OCI-LY1 (cell line): ENCODE measurements at regions not wholly inside any gene's neighbourhood (a gene's known extent, or its start where the extent isn't known, plus 50 kb on each side); places are given as distances from the start of the nearest gene placed in this dataset.

Experiments
- H2AFZ ChIP-seq: fragments of 200-600 bp; sonication (generic), shearing (Covaris generic); 2 replicates; pipeline ENCODE4 v1.6.0; 2014; ENCODE audit warnings: antibody characterized with exemption, mild to moderate bottlenecking, low read length
- H3F3A ChIP-seq: fragments of 200-600 bp; sonication (generic), shearing (Covaris generic); 2 replicates; pipeline ENCODE4 v1.6.0; 2014; ENCODE audit warnings: mild to moderate bottlenecking, antibody characterized with exemption, low read length, moderate library complexity; ENCODE audit not compliant: insufficient read depth
- H3K27ac ChIP-seq: fragments of 200-600 bp; sonication (generic); 2 replicates; pipeline ENCODE4 v1.5.1; 2014; ENCODE audit warnings: low read length, mixed run types, mild to moderate bottlenecking, low read depth; ENCODE audit not compliant: poor library complexity, severe bottlenecking
- H3K27me3 ChIP-seq: fragments of 200-600 bp; sonication (generic); 2 replicates; pipeline ENCODE4 v1.6.0; 2014; ENCODE audit warnings: antibody characterized with exemption, mild to moderate bottlenecking, low read length, moderate library complexity; ENCODE audit not compliant: insufficient read depth
- H3K36me3 ChIP-seq: fragments of 200-600 bp; sonication (generic); 2 replicates; pipeline ENCODE4 v1.6.1; 2014; ENCODE audit warnings: mild to moderate bottlenecking, antibody characterized with exemption, low read length, moderate library complexity, mixed read lengths; ENCODE audit not compliant: insufficient read depth
- H3K4me1 ChIP-seq: fragments of 200-600 bp; sonication (generic); 2 replicates; pipeline ENCODE4 v1.5.1; 2014; ENCODE audit warnings: mild to moderate bottlenecking, low read length, moderate library complexity; ENCODE audit not compliant: insufficient read depth, severe bottlenecking
- H3K4me2 ChIP-seq: fragments of 200-600 bp; sonication (generic), shearing (Covaris generic); 2 replicates; pipeline ENCODE4 v1.6.1; 2014; ENCODE audit warnings: low read length
- H3K4me3 ChIP-seq: fragments of 200-600 bp; sonication (generic); 2 replicates; pipeline ENCODE4 v1.5.1; 2014; ENCODE audit warnings: low read length, low read depth, mild to moderate bottlenecking, mixed read lengths; ENCODE audit not compliant: poor library complexity, severe bottlenecking
- H3K79me2 ChIP-seq: fragments of 200-600 bp; shearing (Covaris generic); 2 replicates; pipeline ENCODE4 v1.6.1; 2016; ENCODE audit warnings: mixed run types, low read length, mixed read lengths; ENCODE audit not compliant: insufficient read depth
- H3K9ac ChIP-seq: fragments of 200-600 bp; sonication (generic), shearing (Covaris generic); 2 replicates; pipeline ENCODE4 v1.6.1; 2014; ENCODE audit warnings: mild to moderate bottlenecking, low read length, mixed read lengths
- H3K9me2 ChIP-seq: fragments of 200-600 bp; sonication (generic), shearing (Covaris generic); 2 replicates; pipeline ENCODE4 v1.6.1; 2014; ENCODE audit warnings: low read depth, mild to moderate bottlenecking, low read length, mixed read lengths
- H3K9me3 ChIP-seq: fragments of 200-600 bp; shearing (Covaris generic); 2 replicates; pipeline ENCODE4 v1.6.1; 2014; ENCODE audit warnings: low read length, mixed read lengths
- H4K20me1 ChIP-seq: fragments of 200-600 bp; sonication (generic), shearing (Covaris generic); 2 replicates; pipeline ENCODE4 v1.6.0; 2016; ENCODE audit warnings: mild to moderate bottlenecking, low read length; ENCODE audit not compliant: insufficient read depth
- CTCF ChIP-seq: fragments of 200-600 bp; sonication (generic), shearing (Covaris generic); IDR thresholded peaks from 2 replicates; pipeline ENCODE4 v1.5.1; 2017; ENCODE audit warnings: mild to moderate bottlenecking, antibody characterized with exemption, low read length, moderate library complexity, mixed read lengths
- EZH2 ChIP-seq: fragments of 200-600 bp; sonication (generic), shearing (Covaris generic); IDR thresholded peaks from 2 replicates; pipeline ENCODE4 v1.8.0; 2017; ENCODE audit warnings: borderline replicate concordance, mixed run types, mild to moderate bottlenecking, antibody characterized with exemption, low read length, moderate library complexity, mixed read lengths

- Histone ChIP-seq H3K9me3 (no peaks in the 10 kb centered on the region), H3K9me2 (no peaks in the 10 kb centered on the region), H3K4me1 (no peaks in the 10 kb centered on the region), H3K4me3 (no peak overlapping the region), H3K27ac (no peak overlapping the region), H3K4me2 (no peak overlapping the region), H3K9ac (no peak overlapping the region), H3K36me3 (no peaks in the 10 kb centered on the region), H2AFZ (no peak overlapping the region), H4K20me1 (no peaks in the 10 kb centered on the region), H3K79me2 (no peaks in the 10 kb centered on the region), H3F3A (no peaks in the 10 kb centered on the region), H3K27me3 (no peaks in the 10 kb centered on the region)
- TF ChIP-seq EZH2 (no peak), CTCF (no peak)
Measured at GRCh38 chr13:60701895-60702294, 304.9 kb downstream of the TDRD3 start.

DNA sequence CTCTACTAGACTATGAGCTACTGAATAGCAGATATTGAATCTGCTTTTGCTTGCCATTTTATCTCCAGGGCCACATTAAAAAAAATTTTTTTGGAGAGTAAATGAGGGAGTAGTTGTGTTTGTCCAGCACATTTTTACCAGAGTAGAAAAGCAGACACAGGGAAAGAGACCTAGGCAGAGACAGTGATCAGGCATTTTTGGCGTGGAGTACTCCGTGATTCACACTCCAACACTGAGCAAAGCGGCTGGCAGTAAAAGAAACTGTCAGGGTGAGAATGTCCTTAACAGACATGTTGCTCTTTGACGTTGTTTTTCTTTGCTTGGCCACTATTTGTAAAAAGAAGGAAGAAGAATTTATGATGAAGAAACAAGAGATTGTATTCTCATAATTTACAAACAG, 304.0 kb downstream of the TDRD3 start:
- Histone ChIP-seq H3K36me3 (no peaks in the 10 kb centered on the region), H3K9me2 (no peaks in the 10 kb centered on the region), H3K4me3 (no peak overlapping the region), H3K9me3 (no peaks in the 10 kb centered on the region), H3F3A (no peaks in the 10 kb centered on the region), H4K20me1 (no peaks in the 10 kb centered on the region), H3K4me1 (no peaks in the 10 kb centered on the region), H2AFZ (no peak overlapping the region), H3K9ac (no peak overlapping the region), H3K27ac (no peak overlapping the region), H3K27me3 (no peaks in the 10 kb centered on the region), H3K79me2 (no peaks in the 10 kb centered on the region), H3K4me2 (no peak overlapping the region)
- TF ChIP-seq CTCF: no peak
- no peak for TF ChIP-seq EZH2

- no peak overlapping the region for H3K4me3 ChIP-seq
- H3K4me2 ChIP-seq: no peak overlapping the region
- H3K79me2 ChIP-seq: no peaks in the 10 kb centered on the region
- H3K4me1 ChIP-seq: no peaks in the 10 kb centered on the region
- TF ChIP-seq CTCF: no peak
- TF ChIP-seq EZH2: no peak
- H3K27ac ChIP-seq: no peak overlapping the region
- H3K36me3 ChIP-seq: no peaks in the 10 kb centered on the region
- no peaks in the 10 kb centered on the region for H3K9me2 ChIP-seq
- no peaks in the 10 kb centered on the region for H3K9me3 ChIP-seq
- no peak overlapping the region for H3K9ac ChIP-seq
- no peaks in the 10 kb centered on the region for H3F3A ChIP-seq
- no peaks in the 10 kb centered on the region for H4K20me1 ChIP-seq
- no peaks in the 10 kb centered on the region for H3K27me3 ChIP-seq
- no peak overlapping the region for H2AFZ ChIP-seq
Measured at GRCh38 chr13:60699636-60700035, 302.6 kb downstream of the TDRD3 start.
